ENCODE measurements at regions not wholly inside any gene's neighbourhood (a gene's known extent, or its start where the extent isn't known, plus 50 kb on each side); places are given as distances from the start of the nearest gene placed in this dataset.

- TF ChIP-seq, protein P1, sequence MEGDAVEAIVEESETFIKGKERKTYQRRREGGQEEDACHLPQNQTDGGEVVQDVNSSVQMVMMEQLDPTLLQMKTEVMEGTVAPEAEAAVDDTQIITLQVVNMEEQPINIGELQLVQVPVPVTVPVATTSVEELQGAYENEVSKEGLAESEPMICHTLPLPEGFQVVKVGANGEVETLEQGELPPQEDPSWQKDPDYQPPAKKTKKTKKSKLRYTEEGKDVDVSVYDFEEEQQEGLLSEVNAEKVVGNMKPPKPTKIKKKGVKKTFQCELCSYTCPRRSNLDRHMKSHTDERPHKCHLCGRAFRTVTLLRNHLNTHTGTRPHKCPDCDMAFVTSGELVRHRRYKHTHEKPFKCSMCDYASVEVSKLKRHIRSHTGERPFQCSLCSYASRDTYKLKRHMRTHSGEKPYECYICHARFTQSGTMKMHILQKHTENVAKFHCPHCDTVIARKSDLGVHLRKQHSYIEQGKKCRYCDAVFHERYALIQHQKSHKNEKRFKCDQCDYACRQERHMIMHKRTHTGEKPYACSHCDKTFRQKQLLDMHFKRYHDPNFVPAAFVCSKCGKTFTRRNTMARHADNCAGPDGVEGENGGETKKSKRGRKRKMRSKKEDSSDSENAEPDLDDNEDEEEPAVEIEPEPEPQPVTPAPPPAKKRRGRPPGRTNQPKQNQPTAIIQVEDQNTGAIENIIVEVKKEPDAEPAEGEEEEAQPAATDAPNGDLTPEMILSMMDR (conservative IDR thresholded peaks at IDR 0.05): no peak
- no peak for TF ChIP-seq ZFX (IDR thresholded peaks at IDR 0.05)
Observed at GRCh38 chr9:32067261-32067660, 317.2 kb upstream of the ACO1 start.

All from C4-2B (cell line).